NCI-H1092 treated with DMSO at 0.1 percent for 48 hours (cell line): ENCODE measurements at regions not wholly inside any gene's neighbourhood (a gene's known extent, or its start where the extent isn't known, plus 50 kb on each side); places are given as distances from the start of the nearest gene placed in this dataset.

ENCODE experiments used
- DNase-seq: peaks from one replicate; lab custom pipeline; 2025; lab: John Stamatoyannopoulos, UW

- no peak for DNase-seq
Measured at GRCh38 chr14:54174457-54174856, 217.8 kb upstream of the BMP4 start.

GRCh38 chr14:54175298-54175942 lies 218.8 kb upstream of the BMP4 start:
- DNase-seq, result peak; percentile 79

- DNase-seq, result no peak
Measured at GRCh38 chr14:54177019-54177418, 219.8 kb upstream of the CDKN3 start.

GRCh38 chr14:54177641-54178621 lies 218.9 kb upstream of the CDKN3 start:
- DNase-seq, result peak; percentile 35

GRCh38 chr14:54182419-54183045 lies 214.3 kb upstream of the CDKN3 start:
- DNase-seq, result no peak

DNA sequence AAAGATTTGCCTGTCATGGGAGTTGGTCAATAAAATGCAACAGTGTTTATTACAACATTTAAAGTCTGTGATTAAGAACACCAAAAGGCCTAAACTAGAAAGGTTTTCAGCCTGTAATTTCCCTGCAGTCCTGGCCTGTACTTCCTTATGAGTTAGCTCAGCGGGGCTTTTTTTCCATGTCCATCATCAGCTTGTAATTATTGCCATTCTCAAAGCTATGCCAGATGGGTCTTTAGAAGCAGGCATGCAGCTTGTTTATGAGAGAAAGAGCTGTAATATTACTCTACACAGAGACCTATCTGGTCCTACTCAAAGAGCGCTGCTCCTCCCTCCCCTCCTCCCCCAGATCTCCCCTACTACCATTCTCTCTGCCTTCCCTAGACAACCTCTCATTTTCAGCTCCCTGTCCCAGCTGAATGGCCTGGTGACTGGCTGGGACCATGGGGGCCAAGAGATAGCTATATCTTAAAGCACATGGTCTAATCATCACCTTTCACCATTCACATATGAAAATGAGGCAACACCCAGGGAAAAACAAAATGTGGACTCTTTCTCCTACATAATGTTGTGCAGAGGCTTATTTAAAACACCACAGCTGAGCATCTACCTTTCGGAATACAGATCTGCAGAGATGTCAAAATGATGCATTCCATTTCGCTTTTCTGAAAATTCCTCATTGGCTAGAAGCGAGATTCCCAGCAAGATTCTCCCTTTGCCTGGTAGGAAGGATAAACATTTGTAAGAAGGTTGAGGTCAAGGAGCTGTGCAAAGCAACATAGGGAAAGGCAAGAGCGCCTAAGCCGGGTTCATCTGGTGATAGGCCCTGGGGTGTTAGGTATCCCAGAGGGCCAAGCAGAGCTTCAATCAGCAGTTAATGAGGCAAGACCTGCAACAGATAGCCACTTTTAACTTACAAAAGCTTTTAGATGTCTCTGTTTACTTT lies 209.7 kb upstream of the CDKN3 start:
- peak; percentile 8 for DNase-seq

DNA sequence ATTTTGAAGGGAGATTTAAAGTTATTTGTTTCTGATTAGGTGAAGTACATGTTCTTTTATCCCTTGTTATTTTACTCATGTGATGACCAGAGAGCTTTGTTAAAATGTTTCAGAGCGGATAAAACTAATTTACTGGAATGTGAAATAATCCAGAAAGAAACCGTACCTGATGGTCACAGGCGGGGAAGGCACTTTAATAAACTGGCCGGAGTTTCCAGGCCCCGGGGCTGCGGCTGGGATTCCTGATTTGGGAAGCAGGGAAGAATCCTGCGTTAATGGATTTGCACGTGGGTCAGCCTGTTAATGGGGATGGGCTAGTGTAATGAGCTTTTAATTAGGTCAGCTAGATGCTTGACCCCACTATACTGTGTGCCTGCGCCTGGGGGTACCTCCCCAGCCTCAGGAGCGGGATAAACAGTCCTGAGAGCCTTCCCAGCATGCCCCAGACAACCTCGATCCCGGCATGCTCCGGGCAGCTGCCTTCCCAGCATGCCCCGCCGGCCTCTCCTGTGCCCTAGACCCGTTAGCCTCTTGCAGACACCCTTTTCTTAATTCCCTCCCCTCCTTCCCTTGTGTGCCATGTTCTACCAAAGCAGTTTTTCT lies 208.6 kb upstream of the CDKN3 start:
- no peak for DNase-seq

DNA sequence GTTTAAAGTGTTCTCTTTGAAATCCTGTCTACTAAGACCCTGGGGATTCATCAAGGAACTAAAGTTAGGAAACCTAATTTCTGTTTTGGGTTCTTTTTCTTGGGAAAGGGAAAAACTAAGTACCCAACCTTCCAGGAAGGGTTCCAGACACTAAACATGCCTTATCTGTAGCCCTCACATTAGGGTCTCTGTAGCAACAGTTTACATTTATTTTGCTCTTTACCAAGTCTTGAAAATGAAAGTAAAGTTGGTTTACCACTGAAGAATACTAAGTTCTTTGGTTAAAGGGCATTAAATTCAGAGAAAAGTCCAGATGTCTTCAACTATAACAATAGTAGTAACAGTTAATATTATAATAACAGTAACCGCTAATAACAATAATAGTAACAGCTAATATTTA lies 207.5 kb upstream of the CDKN3 start:
- no peak for DNase-seq

GRCh38 chr14:54189748-54190354 lies 207.0 kb upstream of the CDKN3 start:
- no peak for DNase-seq

- no peak for DNase-seq
Measured at GRCh38 chr14:54191846-54192245, 205.0 kb upstream of the CDKN3 start.

GRCh38 chr14:54192610-54193009 lies 204.2 kb upstream of the CDKN3 start:
- DNase-seq, result no peak

- DNase-seq, result no peak
Measured at GRCh38 chr14:54193871-54194270, 202.9 kb upstream of the CDKN3 start.

DNA sequence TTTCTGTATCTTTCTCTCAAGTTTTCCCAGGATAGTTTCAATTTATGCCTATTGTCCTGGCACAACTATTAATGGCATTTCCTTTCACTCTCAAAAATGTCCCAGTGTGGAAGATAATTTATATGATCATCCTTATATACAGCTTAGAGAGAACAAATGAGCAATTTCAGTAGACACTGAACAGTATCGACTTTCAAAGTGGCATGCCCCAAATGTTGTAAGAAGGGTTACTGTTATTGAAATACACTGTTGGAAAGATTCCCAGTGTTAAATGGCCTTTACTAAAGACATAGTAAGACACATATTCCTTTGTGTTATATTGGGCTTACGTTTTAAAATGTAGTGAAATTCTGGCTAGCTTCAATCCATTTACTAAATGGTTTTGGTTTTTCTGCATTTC lies 202.3 kb upstream of the CDKN3 start:
- DNase-seq, result no peak

DNA sequence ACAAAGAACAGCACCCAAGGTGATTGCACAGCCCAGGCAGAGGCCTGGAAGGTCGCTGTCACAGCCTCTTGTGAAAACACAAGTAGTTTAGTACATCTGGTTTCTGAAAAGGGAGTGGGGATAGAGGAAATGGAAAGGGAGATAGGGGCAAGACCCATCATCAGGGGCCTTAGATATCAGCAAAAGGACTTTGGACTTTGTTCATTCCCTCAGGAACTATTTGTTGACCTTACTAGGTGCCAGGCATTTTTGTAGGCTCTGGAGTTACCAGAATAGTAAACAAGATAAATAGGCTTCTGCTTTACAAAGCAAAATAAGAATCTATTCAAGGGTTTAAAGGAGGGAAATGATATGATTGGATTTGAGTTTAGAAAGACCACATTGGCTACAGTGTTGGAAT lies 199.4 kb upstream of the CDKN3 start:
- no peak for DNase-seq

GRCh38 chr14:54200726-54201125 lies 196.1 kb upstream of the CDKN3 start:
- no peak for DNase-seq

GRCh38 chr14:54202288-54202687 lies 194.5 kb upstream of the CDKN3 start:
- no peak for DNase-seq

DNA sequence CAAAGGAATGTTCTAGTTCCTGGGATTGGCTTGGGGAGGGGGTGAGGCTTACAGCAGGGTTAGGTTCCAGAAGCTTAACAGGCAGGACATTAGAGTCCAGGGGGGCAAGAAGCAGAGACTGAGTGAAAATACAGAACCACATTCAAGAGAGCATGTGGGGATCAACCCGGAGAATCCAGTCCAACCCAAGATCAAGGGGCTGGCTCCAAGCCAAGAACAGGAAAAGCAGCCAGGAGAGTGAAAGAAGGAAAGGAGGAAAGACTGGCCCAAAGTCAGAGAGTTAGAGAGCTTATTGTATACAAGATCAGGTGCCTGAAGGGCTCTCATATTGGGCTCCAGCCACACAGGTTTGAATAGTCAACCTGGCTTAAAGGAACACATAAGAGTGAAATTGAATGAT lies 190.3 kb upstream of the CDKN3 start:
- no peak for DNase-seq

DNA sequence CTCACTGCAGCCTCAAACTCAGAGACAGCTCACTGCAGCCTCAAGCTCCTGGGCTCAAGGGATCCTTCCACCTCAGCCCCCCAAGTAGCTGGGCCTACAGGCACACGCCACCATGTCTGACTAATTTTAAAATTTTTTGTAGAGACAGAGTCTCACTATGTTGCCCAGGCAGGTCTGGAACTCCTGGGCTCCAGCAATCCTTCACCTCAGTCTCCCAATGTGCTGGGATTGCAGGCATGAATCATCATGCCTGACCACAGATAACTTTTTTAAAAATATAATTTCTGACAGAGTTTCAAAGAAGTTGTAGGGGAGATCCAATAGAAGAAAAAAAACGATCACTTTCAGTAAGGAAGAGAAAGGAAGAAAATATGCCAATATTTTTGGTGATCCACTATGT lies 189.7 kb upstream of the CDKN3 start:
- no peak for DNase-seq

DNA sequence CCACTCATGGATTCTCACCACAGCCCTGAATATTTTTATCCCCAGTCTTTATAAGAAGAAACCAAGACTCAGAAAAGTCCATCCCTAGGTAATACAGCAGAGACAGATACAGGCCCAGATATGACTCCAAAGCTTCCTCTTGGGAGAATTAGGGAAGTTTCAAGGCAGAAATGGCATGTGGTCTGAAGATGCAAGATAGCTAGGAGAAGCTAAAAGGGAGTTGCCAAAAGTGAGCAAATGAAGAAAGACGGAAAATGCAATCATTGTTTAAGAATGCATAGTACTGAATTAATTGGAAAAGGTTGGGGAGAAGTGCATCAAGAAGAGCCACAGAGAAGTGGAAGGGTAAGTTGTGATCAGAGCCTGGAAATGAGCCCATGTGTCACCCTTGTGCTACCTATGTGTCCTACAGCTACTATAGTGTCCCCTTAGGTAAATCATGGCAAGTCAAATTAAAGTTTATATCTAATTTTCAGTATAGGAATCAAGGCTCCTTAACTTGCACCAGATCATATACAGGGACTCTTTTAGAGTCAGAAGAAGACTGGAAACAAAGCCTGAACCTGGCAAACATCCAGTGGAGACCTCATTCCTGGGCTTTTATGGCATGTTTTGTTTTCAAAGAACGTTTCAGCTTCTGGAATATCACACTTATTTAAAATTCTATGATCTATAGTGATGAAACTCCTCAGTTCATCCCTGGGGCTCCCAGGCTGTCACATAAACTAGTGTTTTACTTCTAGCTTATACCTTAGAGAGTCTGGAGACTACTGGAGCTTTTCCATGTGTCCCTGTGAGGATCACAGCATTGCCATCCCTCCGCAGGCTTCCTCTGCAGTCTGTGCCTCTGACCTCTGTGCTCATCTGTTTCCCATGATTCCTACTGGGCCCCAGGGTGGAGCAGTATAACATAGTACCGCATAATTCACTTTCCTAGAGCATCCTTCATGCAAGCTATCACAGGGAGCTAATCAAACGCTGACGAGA lies 189.0 kb upstream of the CDKN3 start:
- DNase-seq, result no peak

DNA sequence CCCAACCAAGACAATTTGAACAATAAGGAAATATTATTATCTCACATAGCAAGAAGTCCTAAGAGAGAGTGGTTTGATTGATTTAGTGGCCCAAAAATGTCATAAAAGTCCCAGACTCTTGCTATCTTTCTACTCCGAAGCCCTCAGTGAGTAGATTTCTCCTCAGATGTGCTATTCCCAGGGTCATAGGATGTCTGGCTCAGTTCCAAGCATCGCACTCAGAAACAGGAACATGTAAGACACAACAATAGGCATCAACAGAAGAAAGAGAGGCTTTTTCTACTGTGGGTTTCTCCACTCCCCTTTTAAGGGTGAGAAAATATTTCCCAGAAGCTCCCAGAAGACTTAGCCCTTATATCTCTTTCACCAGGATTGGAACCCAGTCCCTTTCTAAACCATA lies 188.1 kb upstream of the CDKN3 start:
- no peak for DNase-seq
